ENCODE measurements at regions not wholly inside any gene's neighbourhood (a gene's known extent, or its start where the extent isn't known, plus 50 kb on each side); places are given as distances from the start of the nearest gene placed in this dataset.

DNA sequence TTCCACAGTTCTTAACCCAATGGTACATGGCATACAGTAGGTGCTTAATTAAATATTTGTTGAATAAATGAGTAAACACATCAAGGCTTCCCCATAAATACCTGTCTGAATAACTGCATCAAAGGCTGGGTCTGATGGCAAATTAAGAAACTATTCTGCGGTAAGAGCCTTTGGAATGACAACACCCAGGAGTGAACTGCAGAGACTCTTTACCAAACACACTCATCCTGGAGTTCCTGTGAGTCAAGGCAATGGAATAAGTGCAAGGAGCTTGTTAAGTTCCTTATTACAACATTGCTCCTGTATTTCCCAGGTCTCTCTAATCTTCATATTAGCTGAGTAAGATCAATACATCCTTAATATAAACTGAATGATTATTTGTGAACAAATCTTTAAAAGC lies 119.9 kb upstream of the STT3B start:
- H3K4me1 ChIP-seq (ENCODE audit: control insufficient read depth, extremely low read depth, insufficient read depth, low read length) = no peaks in the 10 kb centered on the region
- DNase-seq (ENCODE audit: low read depth, low spot score) = no peak

More for the DNA sequence above, 119.9 kb upstream of the STT3B start:
- intact Hi-C loops (cut with micrococcal nuclease) = no loop called here
- Histone ChIP-seq H3K27ac (ENCODE audit: insufficient read depth, low read depth, low read length) (no peak overlapping the region), H3K27me3 (ENCODE audit: control insufficient read depth in 2 of 2, insufficient read depth in 2 of 2, low read length in 2 of 2) (peaks cover 0 to 1% of the 10 kb centered on the region in 2 experiments), H3K36me3 (ENCODE audit: control insufficient read depth in 2 of 2, extremely low read depth in 1 of 2, insufficient read depth in 2 of 2, low read length in 2 of 2) (no peaks in the 10 kb centered on the region), H3K9me1 (replicated peaks; ENCODE audit: control insufficient read depth, extremely low read depth, insufficient read depth, low read length) (no peaks in the 10 kb centered on the region), H2AFZ (ENCODE audit: low read depth, low read length) (no peak overlapping the region), H3K79me2 (ENCODE audit: control insufficient read depth, insufficient read depth, low read length) (no peaks in the 10 kb centered on the region), H4K20me1 (replicated peaks; ENCODE audit: control insufficient read depth, extremely low read depth, insufficient read depth, low read length) (no peaks in the 10 kb centered on the region), H3K9me3 (replicated peaks; ENCODE audit: control insufficient read depth, insufficient read depth, low read length) (no peaks in the 10 kb centered on the region), H3K4me2 (ENCODE audit: insufficient read depth, low read length) (no peak overlapping the region), H3K9ac (replicated peaks; ENCODE audit: extremely low read depth, insufficient read depth, low read length) (no peak overlapping the region), H3K4me3 (replicated peaks in 1 of 3; ENCODE audit: insufficient read depth in 1 of 3, low read depth in 1 of 3, low read length in 3 of 3) (no peak overlapping the region)
- no peak for FAIRE-seq
- BruUV-seq (replicated peaks) = no TSS peak
- dilution Hi-C loops (cut with MboI; ENCODE audit: extremely low pct_ligation_motif_present, low sequenced_read_pairs) = no loop called here
- CTCF ChIA-PET = no interaction called here
- POLR2A ChIA-PET = no interaction called here
- TF ChIP-seq POLR2A (IDR thresholded peaks at IDR 0.05; ENCODE audit: low read depth, low read length) = no peak
- no peak for TF ChIP-seq MAX (IDR thresholded peaks at IDR 0.05; ENCODE audit: insufficient read depth, insufficient read length)
- TF ChIP-seq FOS (IDR thresholded peaks at IDR 0.05; ENCODE audit: borderline replicate concordance, insufficient read depth, low read length) = no peak
- TF ChIP-seq MYC (IDR thresholded peaks at IDR 0.05; ENCODE audit: low read depth, low read length) = no peak
- TF ChIP-seq JUN (IDR thresholded peaks at IDR 0.05; ENCODE audit: borderline replicate concordance, insufficient read depth, insufficient read length, low read depth) = no peak
- no peak for TF ChIP-seq EZH2 (IDR thresholded peaks at IDR 0.05; ENCODE audit: borderline replicate concordance, low read depth, low read length, severe bottlenecking)
- TF ChIP-seq GATA2 (IDR thresholded peaks at IDR 0.05; ENCODE audit: insufficient read depth, insufficient read length, low read depth, low read length) = no peak
- TF ChIP-seq CTCF (IDR thresholded peaks at IDR 0.05; ENCODE audit: extremely low read depth in 1 of 2, insufficient read depth in 1 of 2, low read depth in 1 of 2, low read length in 2 of 2) = no peak
- TF ChIP-seq POLR2AphosphoS5 (IDR thresholded peaks at IDR 0.05; ENCODE audit: insufficient read depth, low read depth, low read length) = no peak

Measured in endothelial cell of umbilical vein (primary cell).